PC-9 (cell line): ENCODE measurements at regions not wholly inside any gene's neighbourhood (a gene's known extent, or its start where the extent isn't known, plus 50 kb on each side); places are given as distances from the start of the nearest gene placed in this dataset.

Experiments used
- BruUV-seq: library from RNA; stranded (reverse); fragments of 400-500 nt; replicated peaks from 2 replicates; lab custom pipeline; 2021; lab: Mats Ljungman, UMichigan
- CTCF ChIA-PET: fragments of 300-600 bp; sonication (Branson Sonifier 250); formaldehyde crosslinking; loops from one replicate; lab custom pipeline; 2022; ENCODE audit warnings: antibody characterized with exemption; lab: Charles Lee
- POLR2A ChIA-PET: fragments of 300-600 bp; sonication (Branson Sonifier 250); formaldehyde crosslinking; loops from one replicate; lab custom pipeline; 2022; ENCODE audit warnings: antibody characterized with exemption; ENCODE audit not compliant: unreplicated experiment; lab: Charles Lee
- DNase-seq, 2 experiments: peaks; one replicate each; pipeline versions ENCODE4 v3.0.0 to v3.0.0-alpha.2; 2015 to 2022; ENCODE audit warnings: mixed read lengths in 1 of 2
- H2AFZ ChIP-seq: fragments of 200-600 bp; sonication (generic); 2 replicates; pipeline ENCODE4 v1.8.1; 2017; ENCODE audit warnings: antibody characterized with exemption
- H3F3A ChIP-seq: fragments of 200-600 bp; sonication (generic); 2 replicates; pipeline ENCODE4 v1.8.1; 2017; ENCODE audit warnings: antibody characterized with exemption, mild to moderate bottlenecking, low read depth; ENCODE audit not compliant: insufficient read depth
- H3K27ac ChIP-seq: fragments of 200-600 bp; sonication (generic); 2 replicates; pipeline ENCODE4 v1.6.1; 2016; ENCODE audit warnings: mixed run types
- H3K27me3 ChIP-seq: fragments of 200-600 bp; sonication (generic); 2 replicates; pipeline ENCODE4 v1.6.1; 2016; ENCODE audit warnings: low read depth, mixed run types; ENCODE audit not compliant: insufficient read depth
- H3K36me3 ChIP-seq: fragments of 200-600 bp; sonication (generic); 2 replicates; pipeline ENCODE4 v1.6.1; 2016; ENCODE audit warnings: low read depth, mixed run types
- H3K4me1 ChIP-seq: fragments of 200-600 bp; sonication (generic); replicated peaks from 2 replicates; pipeline ENCODE4 v1.6.1; 2016; ENCODE audit warnings: mixed run types; ENCODE audit not compliant: insufficient read depth
- H3K4me2 ChIP-seq: fragments of 200-600 bp; sonication (generic); 2 replicates; pipeline ENCODE4 v1.6.1; 2017; ENCODE audit warnings: mixed run types
- H3K4me3 ChIP-seq: fragments of 200-600 bp; sonication (generic); 2 replicates; pipeline ENCODE4 v1.6.1; 2016; ENCODE audit warnings: mixed run types
- H3K79me2 ChIP-seq: fragments of 200-600 bp; sonication (generic); 2 replicates; pipeline ENCODE4 v1.6.1; 2017; ENCODE audit warnings: low read depth, mixed run types
- H3K9me2 ChIP-seq: fragments of 200-600 bp; sonication (generic); 2 replicates; pipeline ENCODE4 v1.8.1; 2017; ENCODE audit warnings: mild to moderate bottlenecking; ENCODE audit not compliant: insufficient read depth
- H3K9me3 ChIP-seq: fragments of 200-600 bp; sonication (generic); 2 replicates; pipeline ENCODE4 v1.8.1; 2016; ENCODE audit warnings: low read depth; ENCODE audit not compliant: insufficient read depth
- H4K20me1 ChIP-seq: fragments of 200-600 bp; sonication (generic); 2 replicates; pipeline ENCODE4 v1.8.1; 2017; ENCODE audit not compliant: insufficient read depth
- CTCF ChIP-seq: fragments of 200-600 bp; sonication (generic); conservative IDR thresholded peaks from 2 replicates; pipeline ENCODE4 v1.6.1; 2017; ENCODE audit warnings: mixed run types, antibody characterized with exemption, mild to moderate bottlenecking, moderate library complexity
- EZH2 ChIP-seq: fragments of 200-600 bp; sonication (generic); IDR thresholded peaks from 2 replicates; pipeline ENCODE4 v1.8.0; 2017; ENCODE audit warnings: antibody characterized with exemption, low read depth
- intact Hi-C: fragments of 100-400 bp; cut with micrococcal nuclease; formaldehyde crosslinking; loops from one replicate; pipeline ENCODE4 v1.10.0; 2022; ENCODE audit not compliant: unreplicated experiment

GRCh38 chr7:110007320-110008063 is 1083.4 kb upstream of the LRRN3 start:
- no TSS peak for BruUV-seq
- H3K4me2 ChIP-seq, result no peak overlapping the region
- H3K4me1 ChIP-seq, result no peaks in the 10 kb centered on the region
- H3F3A ChIP-seq, result no peaks in the 10 kb centered on the region
- intact Hi-C loops, result no loop called here
- no peak overlapping the region for H2AFZ ChIP-seq
- no peak for DNase-seq
- no peaks in the 10 kb centered on the region for H3K9me3 ChIP-seq
- TF ChIP-seq EZH2, result no peak
- TF ChIP-seq CTCF, result no peak
- H3K79me2 ChIP-seq, result no peaks in the 10 kb centered on the region
- no peak overlapping the region for H3K27ac ChIP-seq
- no peaks in the 10 kb centered on the region for H3K27me3 ChIP-seq
- no peaks in the 10 kb centered on the region for H4K20me1 ChIP-seq
- H3K9me2 ChIP-seq, result peaks cover 10% of the 10 kb centered on the region; the same call in 1 of the 2 replicates
- H3K4me3 ChIP-seq, result no peak overlapping the region
- CTCF ChIA-PET, result no interaction called here
- POLR2A ChIA-PET, result no interaction called here
- H3K36me3 ChIP-seq, result no peaks in the 10 kb centered on the region

GRCh38 chr7:110010359-110010758 is 1080.6 kb upstream of the LRRN3 start:
- Histone ChIP-seq H3K4me3 (no peak overlapping the region), H3K9me2 (peaks cover 10% of the 10 kb centered on the region; the same call in 1 of the 2 replicates), H2AFZ (no peak overlapping the region), H3K4me1 (no peaks in the 10 kb centered on the region), H3K79me2 (no peaks in the 10 kb centered on the region), H3K36me3 (no peaks in the 10 kb centered on the region), H3K27ac (no peak overlapping the region), H3K27me3 (no peaks in the 10 kb centered on the region), H3K9me3 (peaks cover 4% of the 10 kb centered on the region; the same call in 1 of the 2 replicates), H3K4me2 (no peak overlapping the region), H4K20me1 (no peaks in the 10 kb centered on the region), H3F3A (no peaks in the 10 kb centered on the region)
- no peak for DNase-seq
- ChIA-PET CTCF (no interaction called here), POLR2A (interaction anchor here (0.7 kb wide), 1 partner anchor 857 kb away, joined by 5 read pairs; no protein-coding TSS in a partner anchor)
- TF ChIP-seq CTCF (no peak), EZH2 (no peak)
- BruUV-seq, result no TSS peak
- intact Hi-C loops, result no loop called here

- Histone ChIP-seq H3K4me3 (no peak overlapping the region), H4K20me1 (no peaks in the 10 kb centered on the region), H3K27me3 (no peaks in the 10 kb centered on the region), H3F3A (no peaks in the 10 kb centered on the region), H3K79me2 (no peaks in the 10 kb centered on the region), H3K4me1 (no peaks in the 10 kb centered on the region), H3K4me2 (no peak overlapping the region), H2AFZ (no peak overlapping the region), H3K27ac (no peak overlapping the region), H3K9me2 (no peaks in the 10 kb centered on the region), H3K36me3 (no peaks in the 10 kb centered on the region), H3K9me3 (peaks cover 4% of the 10 kb centered on the region; the same call in 1 of the 2 replicates)
- CTCF ChIA-PET, result no interaction called here
- intact Hi-C loops, result no loop called here
- BruUV-seq, result no TSS peak
- no peak for DNase-seq
- TF ChIP-seq EZH2, result no peak
- TF ChIP-seq CTCF, result no peak
- POLR2A ChIA-PET, result no interaction called here
Observed at GRCh38 chr7:110017405-110017804, 1073.5 kb upstream of the LRRN3 start.
